GM18505 (cell line): ENCODE measurements at regions not wholly inside any gene's neighbourhood (a gene's known extent, or its start where the extent isn't known, plus 50 kb on each side); places are given as distances from the start of the nearest gene placed in this dataset.
A peak's percentile ranks its signal among the peaks of the same experiment; 100 is the strongest.

Experiments
- ATAC-seq: cut with Tn5 transposase; IDR thresholded peaks from one replicate; pipeline ENCODE4 v1.9.1; 2021; ENCODE audit not compliant: unreplicated experiment
- POLR2A ChIP-seq: IDR thresholded peaks from 4 replicates; pipeline ENCODE4 v1.6.1; 2011; ENCODE audit warnings: borderline replicate concordance; ENCODE audit not compliant: insufficient read depth, insufficient read length; ENCODE audit errors: extremely low read depth

DNA sequence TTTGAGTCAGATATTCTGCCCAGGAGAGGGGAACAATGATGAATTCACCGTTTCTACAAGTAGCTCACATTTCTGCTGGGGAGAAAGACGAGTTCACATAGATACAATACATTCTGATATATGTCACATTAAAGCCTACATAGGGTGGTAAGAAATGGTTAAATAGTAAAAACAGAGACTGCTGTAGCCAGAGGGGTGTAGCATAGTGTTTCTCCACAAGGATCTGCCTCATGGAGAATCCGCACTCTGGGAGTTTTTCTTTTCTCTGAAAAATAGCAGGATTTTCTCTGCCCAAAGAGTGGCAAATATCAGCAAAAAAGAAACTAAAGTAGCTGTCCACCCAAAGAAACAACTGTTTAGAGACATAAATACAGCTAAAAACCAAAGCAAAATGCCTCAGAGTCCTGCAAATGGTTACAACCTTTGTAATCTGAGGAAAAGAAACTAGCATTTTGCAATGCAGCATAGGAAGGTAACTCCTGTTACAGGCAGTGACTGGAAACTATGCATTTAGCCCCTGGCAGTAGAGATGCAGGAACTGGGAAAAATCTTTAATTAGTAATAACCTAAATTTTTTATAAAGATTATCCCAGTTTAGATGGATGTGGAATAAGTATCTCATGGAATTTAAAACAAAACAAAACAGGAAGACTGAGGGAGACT, 1126.7 kb upstream of the ADGRL2 start:
- no peak for TF ChIP-seq POLR2A
- no peak for ATAC-seq

DNA sequence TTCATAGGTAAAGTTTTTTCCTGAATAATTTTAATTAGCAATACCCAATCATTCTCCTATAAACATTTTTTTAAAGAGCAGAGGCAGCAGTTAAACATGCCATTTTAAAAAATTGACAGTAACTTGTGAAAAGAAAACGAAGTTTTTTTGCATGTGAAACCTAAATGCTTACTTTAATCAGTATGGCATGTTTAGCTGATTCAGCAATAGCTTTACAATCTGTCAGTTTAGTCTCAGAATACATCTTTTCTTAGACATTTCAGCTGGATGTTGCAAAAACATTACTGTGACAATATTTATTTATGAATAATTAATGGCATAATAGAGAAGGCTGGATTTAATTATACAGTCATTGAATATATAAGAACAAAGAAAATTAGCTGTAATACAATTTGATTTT, 1132.4 kb upstream of the ADGRL2 start:
- TF ChIP-seq POLR2A: no peak
- no peak for ATAC-seq

DNA sequence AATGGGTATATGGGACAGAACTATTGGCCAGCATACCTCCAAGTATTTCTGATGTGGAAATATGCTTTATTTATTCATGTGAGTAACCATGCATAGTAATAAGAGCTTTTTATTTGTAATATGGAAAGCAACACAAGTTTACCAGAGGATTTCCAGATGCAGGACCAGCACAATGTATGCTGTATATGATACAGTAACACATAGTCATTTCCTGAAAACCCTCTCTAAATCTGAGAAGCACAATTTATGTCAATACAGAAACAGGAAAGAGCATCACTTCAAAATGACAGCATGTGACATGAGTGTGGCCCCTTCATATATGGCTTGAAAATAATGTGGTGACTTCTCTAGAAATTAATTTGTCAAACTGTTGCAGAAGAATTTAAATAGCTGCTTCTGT, 1134.7 kb upstream of the ADGRL2 start:
- no peak for TF ChIP-seq POLR2A
- ATAC-seq: no peak

DNA sequence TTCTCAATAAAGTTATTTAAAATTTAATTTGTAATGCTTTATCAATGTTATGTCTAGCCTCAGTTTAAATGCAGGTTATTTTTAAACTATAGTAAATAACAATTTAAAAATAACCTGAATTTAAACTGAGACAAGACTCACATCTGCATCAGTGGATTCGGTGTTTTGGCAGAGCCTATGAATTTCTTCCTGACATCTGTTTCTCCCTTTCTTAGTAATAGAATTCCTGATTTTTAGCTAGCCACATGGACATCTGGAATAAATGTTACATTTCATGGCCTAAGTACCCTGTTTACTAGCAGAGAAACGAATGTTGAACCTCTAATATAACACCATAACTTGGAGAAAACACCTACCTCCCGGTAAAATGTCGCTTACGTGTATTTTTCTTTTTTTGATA, 1141.6 kb upstream of the ADGRL2 start:
- ATAC-seq: no peak
- TF ChIP-seq POLR2A: no peak

DNA sequence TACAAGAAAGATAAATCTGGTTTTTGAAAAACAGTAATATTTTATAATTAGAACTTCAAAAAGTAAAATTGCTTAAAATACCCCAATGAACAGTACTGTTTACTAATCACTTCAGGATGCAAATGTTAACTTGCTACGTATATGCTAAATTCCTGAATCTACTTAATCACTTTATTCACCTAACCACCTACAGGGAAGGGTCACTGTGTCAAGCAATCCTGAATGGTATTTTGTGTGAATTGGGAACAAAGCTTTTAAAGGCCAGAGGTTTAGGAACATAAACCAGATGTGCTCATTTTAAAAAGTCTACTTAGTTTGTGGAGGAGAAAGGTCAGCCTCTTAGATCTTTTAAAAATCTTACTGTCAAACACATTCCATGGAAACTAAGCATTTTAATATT, 1143.0 kb upstream of the ADGRL2 start:
- no peak for TF ChIP-seq POLR2A
- no peak for ATAC-seq

DNA sequence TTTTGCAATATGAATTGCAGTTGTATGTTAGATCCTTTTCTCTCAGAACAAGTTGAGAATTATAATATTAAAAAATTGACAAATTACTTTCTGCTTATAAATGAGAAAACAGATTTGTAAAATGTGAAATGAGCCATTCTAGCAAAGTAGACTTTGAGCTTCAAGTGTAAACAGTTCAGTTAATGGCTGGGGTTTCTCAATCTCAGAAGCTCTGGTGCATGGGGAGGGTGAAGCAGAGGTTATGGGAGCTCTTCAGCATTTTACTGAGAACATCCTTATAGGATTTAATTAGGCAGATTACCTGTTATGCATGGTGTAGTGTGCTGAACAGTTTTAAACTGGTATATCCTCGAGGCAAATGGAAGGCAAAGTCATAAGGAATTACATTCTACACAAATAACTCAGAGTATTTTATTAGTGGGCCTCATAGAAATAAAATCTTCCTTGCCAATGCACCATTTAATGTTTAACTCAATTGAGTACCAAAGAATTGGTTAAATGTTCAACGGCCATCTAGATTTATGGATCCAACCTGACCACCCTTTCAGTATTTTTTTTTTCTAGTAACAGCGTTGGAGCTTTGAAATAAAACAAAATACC, 1143.6 kb upstream of the ADGRL2 start:
- no peak for ATAC-seq
- TF ChIP-seq POLR2A: no peak

DNA sequence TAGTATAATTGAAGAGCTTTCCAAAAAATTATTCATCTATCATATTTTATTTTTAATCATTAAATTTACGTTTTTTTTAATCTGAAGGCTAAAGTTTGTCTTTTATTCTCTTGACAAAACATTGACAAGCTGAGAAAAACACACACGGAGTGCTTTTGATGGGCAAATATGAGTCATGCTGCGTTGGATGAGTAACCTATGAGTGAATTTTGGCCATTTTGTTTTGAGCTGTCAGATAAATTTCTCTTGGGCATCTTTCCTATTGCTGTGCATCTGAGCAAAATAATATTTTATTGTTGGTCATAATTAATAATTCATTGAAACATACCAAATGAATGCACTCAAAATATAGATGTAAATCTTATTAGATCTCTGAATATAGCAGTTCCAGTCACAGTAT, 1144.1 kb upstream of the ADGRL2 start:
- peak; percentile 39 for ATAC-seq
- TF ChIP-seq POLR2A: no peak

DNA sequence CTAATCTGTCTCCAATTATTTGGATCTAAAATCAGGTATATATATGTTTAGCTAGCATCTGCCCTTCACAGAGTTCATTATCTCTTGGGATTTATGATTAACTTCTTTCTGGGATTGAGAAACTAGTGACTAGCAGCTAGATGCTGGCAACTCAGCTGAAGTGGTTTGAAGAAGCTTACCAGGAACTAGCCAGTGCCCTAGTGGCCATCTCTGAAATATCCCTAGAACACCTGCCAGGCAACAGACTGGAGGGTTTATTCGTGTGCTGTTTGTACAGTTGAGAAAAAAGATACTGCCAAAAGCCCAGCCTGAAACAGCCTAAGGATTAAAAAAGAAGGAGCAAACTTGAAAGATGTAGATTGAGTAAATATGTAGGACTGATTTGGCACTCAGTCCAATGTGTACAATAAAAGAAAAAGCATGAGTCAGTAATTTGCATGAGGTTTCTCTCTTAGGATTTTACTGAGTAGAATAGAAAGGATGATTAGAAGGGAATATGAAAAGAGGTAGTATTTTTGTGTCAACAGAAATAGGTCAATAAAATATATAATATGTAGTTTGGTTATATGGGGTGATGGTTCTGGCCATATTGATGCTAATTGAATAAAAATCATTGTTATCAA, 1144.6 kb upstream of the ADGRL2 start:
- ATAC-seq: peak; percentile 93
- no peak for TF ChIP-seq POLR2A

DNA sequence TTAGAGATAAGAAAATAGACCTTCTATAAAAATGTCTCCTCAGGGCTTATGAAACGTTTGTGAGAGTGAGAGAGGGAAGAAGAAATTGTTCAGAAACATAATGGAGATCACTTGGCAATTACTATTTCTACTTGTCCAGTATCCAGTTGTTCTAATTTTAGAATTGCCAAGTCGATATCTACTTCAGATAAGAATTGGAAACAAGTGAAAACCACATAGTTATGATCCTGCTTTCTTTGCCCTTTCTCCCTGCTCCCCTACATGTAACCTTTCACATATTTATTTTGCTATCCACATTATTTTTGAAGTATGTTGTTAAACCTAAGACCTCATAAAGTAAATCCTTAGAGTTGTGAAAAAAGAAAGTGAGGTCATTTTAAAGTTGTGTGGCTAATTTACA, 1154.7 kb upstream of the ADGRL2 start:
- TF ChIP-seq POLR2A: no peak
- ATAC-seq: no peak

DNA sequence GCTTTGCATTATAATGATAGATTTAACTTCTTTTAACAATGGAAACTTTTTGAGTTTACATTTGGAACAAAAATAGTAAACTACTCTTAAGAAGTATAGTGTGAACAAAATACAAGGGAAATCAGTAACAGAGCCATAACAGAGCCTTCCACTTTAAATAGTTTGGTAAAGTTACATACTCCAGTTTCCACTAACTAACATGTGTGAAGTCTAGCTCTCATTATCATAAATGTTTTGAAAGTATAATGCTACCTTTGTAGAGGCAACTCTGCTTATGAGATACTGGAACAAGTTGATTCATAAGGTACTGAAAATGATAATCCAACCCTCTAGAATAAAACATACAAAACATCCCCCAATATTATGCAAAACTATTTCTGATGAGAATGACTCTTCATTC, 1155.1 kb upstream of the ADGRL2 start:
- TF ChIP-seq POLR2A: no peak
- no peak for ATAC-seq

DNA sequence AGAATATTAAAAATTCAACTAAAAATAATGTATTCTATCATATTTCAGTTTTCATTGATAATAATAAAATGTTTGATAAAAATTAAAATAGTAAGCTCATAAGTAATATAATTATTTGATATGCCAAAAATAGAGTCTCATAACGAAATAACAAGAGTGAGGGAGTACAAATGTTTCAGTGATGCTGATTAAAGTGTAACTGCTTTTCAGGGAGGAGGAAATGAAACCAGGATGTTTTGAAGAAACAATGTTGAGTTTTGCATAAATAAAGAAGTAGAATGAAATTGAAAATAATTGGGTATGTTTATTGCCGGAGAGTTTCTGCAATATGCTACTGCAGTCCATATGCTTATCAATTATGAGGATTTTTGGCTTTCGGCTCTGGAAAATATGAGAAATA, 1159.8 kb upstream of the ADGRL2 start:
- ATAC-seq: peak; percentile 39

DNA sequence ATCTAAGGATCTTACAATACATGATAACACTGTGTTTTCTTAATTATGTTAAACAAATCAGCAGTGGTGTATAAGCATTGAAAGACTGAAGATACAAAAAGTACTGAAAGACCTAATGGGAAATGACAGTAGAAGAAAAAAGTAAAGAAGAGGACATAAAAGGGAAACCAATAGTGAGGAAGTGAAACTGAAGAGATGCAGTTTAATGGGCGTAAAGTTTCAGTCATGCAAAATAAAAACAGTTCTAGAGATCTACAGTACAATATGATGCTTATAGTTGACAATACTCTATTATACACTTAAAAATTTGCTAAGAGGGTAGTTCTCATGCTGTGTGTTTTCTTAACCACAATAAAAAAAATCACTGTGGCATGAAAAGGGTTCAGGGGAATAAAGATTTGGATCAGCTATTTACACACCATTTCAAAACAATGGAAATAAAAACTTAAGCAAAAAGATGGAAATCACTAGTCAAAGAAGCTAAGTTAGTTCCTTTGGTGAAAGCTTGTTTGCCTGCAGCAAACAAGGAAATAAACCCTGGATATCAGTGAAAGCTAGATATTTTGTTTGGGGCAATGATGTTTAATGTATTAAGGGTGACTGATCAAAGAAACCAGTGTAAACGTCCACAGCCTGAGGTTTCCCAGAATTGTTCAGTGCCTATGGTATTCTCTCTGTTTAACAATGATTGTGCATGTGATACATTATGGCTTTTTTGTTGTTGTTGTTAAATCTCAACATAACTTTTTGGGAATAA, 1160.8 kb upstream of the ADGRL2 start:
- no peak for TF ChIP-seq POLR2A
- peak; percentile 98 for ATAC-seq

More for the DNA sequence above, 1159.8 kb upstream of the ADGRL2 start:
- TF ChIP-seq POLR2A: no peak

DNA sequence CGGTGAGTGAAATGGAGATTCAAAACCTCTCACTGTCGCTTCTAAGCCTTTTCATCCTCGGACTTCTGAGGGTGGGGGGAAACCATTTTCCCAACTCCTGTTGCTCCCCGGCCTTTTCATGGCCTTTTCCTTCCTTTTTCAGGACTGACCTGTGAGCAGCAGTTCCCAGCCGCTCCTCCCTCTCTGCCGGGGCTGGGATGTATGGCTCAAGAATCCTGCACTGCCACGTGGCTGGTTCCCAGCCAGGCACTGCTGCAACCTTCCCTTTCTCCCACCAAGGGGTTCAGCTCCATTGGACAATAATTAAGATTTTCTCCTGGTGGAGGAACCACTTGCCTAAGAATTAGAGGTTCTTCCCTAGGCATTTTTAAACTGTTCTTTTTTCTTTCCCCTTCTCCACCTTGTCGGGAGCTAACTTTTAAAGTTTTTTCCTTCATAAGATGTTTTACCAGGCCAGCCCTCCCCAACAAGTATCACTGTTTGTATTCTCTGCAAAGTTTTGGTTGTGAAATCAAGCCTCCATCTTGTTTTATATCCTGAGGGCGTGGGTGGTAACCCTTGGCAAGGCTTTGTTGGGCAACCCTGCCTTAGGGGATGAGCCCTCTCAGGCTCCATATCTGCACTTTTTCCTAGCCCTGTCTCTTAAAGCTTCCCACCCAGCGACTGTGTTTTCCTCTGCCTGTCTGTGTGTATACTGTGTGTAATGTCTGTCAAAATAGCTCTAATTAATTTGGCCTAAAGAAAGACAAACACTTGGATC, 1166.6 kb upstream of the ADGRL2 start:
- no peak for ATAC-seq
- TF ChIP-seq POLR2A: no peak
